H1 (cell line): ENCODE measurements at regions not wholly inside any gene's neighbourhood (a gene's known extent, or its start where the extent isn't known, plus 50 kb on each side); places are given as distances from the start of the nearest gene placed in this dataset.

ENCODE experiments used
- ATF2 ChIP-seq: IDR thresholded peaks from 2 replicates; pipeline ENCODE4 v1.6.1; 2012; ENCODE audit warnings: low read length, inconsistent platforms
- BACH1 ChIP-seq: IDR thresholded peaks from 2 replicates; pipeline ENCODE4 v1.6.1; 2012; ENCODE audit warnings: low read length, improper control_type of control experiment
- CBX5 ChIP-seq: fragments of 300-800, 300-1000 bp; sonication (generic); IDR thresholded peaks from 2 replicates; pipeline ENCODE4 v1.7.1; 2016; ENCODE audit warnings: antibody characterized with exemption, low read length, low read depth
- CHD7 ChIP-seq: fragments of 300-600 bp; sonication (generic); IDR thresholded peaks from 2 replicates; pipeline ENCODE4 v1.7.1; 2012; ENCODE audit warnings: low read length, moderate library complexity, mild to moderate bottlenecking, inconsistent platforms; ENCODE audit not compliant: insufficient replicate concordance
- KDM1A ChIP-seq: fragments of 200-600, 300-600 bp; sonication (generic); IDR thresholded peaks from 2 replicates; pipeline ENCODE4 v1.7.1; 2016; ENCODE audit warnings: mild to moderate bottlenecking, low read length, borderline replicate concordance
- KDM5A ChIP-seq: fragments of 200-600 bp; IDR thresholded peaks from 2 replicates; pipeline ENCODE4 v1.7.1; 2012; ENCODE audit warnings: mild to moderate bottlenecking, low read length, inconsistent platforms, mixed read lengths
- NRF1 ChIP-seq: IDR thresholded peaks from 2 replicates; pipeline ENCODE4 v1.6.1; 2011; ENCODE audit warnings: mild to moderate bottlenecking, low read depth, low read length, improper control_type of control experiment
- RBBP5 ChIP-seq: IDR thresholded peaks from 2 replicates; pipeline ENCODE4 v1.7.1; 2012; ENCODE audit warnings: low read depth, mild to moderate bottlenecking, inconsistent platforms, low read length, moderate library complexity, borderline replicate concordance
- SIRT6 ChIP-seq: IDR thresholded peaks from one replicate; pipeline ENCODE4 v1.7.1; 2012; ENCODE audit warnings: low read length, inconsistent platforms
- SP4 ChIP-seq: IDR thresholded peaks from 2 replicates; pipeline ENCODE4 v1.6.1; 2012; ENCODE audit warnings: low read length, inconsistent platforms

GRCh38 chr7:119984247-119984646 lies 288.7 kb upstream of the KCND2 start (continued):
- TF ChIP-seq CHD7 (no peak), KDM5A (no peak), RBBP5 (no peak), SP4 (no peak), CBX5 (no peak), ATF2 (no peak), NRF1 (no peak), KDM1A (no peak), BACH1 (no peak), SIRT6 (no peak)
